Stimulated activated CD8-positive, alpha-beta memory T cell treated with anti-CD3 and anti-CD28 coated beads, Interleukin-4, amount 100 ng/mL, for 4 hours (primary cell): ENCODE measurements at regions not wholly inside any gene's neighbourhood (a gene's known extent, or its start where the extent isn't known, plus 50 kb on each side); places are given as distances from the start of the nearest gene placed in this dataset.
"Not testable (repeated sequence)": the region's sequence is repeated elsewhere in the genome, so short reads cannot be mapped to it uniquely, and the experiment has no call there.

ENCODE experiments used
- DNase-seq, 2 donors: peaks; one replicate each; pipeline ENCODE4 v3.0.0-alpha.2; 2020; ENCODE audit warnings: low read depth in 2 of 2, low spot score in 1 of 2

DNA sequence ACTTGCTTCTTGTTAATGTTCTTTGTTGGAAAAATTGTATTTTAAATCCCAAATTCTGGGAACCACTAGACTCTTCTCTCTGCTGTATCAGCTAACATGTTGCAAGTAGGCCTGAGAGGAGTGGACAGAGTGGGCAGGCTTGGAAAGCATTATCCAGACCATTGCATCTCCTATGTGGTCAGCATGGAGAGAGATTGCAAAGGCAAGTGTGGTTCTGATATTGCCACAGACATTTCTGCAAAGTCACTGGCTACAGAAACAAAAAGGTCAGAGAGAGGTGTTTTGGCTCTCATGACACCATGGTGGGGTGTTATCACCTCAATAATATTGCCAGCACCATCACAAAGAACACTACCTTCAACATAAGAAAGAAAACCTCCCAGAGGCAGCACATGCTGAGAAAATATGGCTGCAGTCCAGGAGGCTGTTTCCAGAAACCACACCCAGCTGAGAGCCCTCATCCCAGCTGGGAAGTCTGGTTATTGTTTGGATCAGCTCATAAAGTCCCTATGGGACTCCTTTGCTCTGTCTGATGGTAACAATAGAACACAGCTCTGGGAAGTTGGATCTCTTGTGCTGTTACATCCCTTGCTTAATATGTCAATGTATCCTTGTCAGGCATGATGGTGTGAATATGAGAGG is 78.2 kb upstream of the TBX18 start:
- DNase-seq, result no peak

DNA sequence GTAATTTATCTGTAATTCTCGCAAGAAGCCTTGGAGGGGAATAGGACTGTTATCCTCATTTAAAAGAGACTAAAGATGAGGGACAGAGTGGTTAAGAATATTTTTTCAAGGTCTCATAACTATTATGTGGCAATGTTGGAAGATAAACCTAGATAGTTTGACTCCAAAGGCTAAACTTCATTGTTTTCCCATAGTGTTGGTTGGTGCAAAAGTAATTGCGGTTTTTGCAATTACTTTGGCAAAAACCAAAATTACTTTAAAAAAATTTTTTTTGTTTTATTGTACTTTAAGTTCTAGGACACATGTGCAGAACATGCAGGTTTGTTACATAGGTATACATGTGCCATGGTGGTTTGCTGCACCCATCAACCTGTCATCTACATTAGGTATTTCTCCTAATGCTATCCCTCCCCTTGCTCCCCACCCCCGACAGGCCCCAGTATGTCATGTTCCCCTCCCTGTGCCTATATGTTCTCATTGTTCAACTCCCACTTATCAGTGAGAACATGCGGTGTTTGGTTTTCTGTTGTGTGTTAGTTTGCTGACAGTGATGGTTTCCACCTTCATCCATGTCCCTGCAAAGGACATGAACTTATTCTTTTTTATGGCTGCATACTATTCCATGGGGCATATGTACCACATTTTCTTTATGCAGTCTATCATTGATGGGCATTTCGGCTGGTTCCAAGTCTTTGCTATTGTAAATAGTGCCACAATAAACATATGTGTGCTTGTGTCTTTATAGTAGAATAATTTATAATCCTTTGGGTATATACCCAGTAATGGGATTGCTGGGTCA is 72.9 kb upstream of the TBX18 start:
- DNase-seq, result not testable (repeated sequence)

DNA sequence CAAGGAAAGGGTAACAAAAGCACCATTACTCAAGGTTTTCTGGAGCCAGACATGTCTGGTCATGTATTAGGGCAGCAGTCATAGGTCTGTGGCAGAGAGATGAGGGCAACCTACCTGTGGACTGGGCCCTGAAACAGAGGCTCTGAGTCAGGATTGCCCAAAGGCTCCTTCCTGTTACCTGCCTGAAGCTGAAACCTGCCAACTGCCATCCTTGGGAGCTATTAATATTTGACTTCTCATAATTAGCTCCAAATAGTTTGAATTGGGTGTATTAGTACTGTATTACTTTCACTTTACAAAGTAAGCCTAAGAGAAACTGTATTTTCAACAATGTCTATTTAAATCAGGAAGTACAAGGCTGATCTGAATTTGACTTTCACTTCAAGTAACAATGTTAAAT is 72.0 kb upstream of the TBX18 start:
- no peak for DNase-seq

DNA sequence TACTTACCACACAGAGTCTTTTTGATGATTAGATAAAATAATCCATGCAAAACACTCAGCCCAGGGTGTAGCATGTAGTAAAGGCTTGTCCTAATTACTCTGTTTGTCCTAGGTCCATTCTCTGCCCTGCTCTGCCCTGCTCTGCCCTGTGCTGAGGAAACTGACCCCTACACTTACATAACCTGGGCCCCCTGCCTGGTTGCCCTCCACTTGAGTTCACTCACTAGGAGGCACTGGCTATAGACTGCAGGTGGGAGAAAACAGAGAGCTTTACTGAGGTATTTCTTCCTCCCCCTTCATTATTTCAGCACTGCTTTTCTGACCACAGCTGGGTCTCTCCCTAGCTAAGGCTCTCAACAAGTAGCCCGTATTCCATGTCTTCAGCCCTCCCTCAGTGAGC is 70.9 kb upstream of the TBX18 start:
- no peak for DNase-seq

DNA sequence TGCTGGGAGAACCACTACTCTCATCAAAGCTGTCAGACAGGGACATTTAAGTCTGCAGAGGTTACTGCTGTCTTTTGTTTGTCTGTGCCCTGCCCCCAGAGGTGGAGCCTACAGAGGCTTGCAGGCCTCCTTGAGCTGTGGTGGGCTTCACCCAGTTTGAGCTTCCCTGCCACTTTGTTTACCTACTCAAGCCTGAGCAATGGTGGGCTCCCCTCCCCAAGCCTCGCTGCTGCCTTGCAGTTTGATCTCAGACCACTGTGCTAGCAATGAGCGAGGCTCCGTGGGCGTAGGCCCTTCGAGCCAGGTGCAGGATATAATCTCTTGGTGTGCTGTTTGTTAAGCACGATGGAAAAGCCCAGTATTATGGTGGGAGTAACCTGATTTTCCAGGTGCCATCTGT is 67.5 kb upstream of the TBX18 start:
- not testable (repeated sequence) for DNase-seq

DNA sequence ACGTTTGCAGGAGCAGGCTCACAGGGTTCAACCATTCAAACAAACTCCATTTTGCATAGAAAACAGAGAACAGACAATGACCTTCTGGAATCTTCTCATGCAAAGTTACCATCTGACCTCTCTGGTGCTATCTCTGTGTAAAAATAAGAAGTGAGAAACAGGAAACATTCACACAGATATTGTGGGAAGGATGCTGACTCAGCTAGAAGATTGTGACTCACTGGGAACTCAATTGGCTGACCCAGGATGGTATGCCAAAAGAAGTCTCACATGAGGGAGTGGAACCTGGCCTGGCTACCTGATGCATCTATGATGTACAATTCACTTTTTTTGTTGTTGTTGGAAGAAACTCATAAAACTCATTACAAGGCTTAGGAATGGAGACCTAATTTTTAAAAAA is 61.1 kb upstream of the TBX18 start:
- no peak for DNase-seq

DNA sequence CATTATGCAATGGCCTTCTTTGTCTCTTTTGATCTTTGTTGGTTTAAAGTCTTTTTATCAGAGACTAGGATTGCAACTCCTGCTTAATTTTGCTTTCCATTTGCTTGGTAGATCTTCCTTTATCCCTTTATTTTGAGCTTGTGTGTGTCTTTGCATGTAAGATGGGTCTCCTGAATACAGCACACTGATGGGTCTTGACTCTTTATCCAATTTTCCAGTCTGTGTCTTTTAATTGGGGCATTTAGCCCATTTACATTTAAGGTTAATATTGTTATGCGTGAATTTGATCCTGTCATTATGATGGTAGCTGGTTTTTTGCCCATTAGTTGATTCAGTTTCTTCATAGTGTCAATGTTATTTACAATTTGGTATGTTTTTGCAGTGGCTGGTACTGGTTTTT is 56.9 kb upstream of the TBX18 start:
- not testable (repeated sequence) for DNase-seq

DNA sequence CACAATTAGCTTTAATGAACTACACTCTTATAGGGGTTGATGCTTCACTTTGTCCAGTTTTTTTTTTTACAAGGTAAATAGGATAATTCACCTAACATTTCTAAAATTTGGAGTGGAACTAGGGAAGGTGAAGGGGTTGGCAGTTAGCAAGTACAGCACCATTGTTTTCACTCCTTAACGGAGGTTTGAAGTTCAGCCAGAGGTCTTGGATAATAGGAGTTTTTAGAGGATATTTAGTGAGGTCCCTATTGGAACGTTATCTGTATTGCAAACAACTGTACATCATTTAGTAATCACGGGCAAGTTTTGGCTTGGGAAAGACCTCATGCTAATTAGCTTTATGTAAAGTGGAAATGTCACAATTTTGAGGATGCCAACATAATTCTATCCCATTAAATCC is 52.3 kb upstream of the TBX18 start:
- DNase-seq, result no peak

DNA sequence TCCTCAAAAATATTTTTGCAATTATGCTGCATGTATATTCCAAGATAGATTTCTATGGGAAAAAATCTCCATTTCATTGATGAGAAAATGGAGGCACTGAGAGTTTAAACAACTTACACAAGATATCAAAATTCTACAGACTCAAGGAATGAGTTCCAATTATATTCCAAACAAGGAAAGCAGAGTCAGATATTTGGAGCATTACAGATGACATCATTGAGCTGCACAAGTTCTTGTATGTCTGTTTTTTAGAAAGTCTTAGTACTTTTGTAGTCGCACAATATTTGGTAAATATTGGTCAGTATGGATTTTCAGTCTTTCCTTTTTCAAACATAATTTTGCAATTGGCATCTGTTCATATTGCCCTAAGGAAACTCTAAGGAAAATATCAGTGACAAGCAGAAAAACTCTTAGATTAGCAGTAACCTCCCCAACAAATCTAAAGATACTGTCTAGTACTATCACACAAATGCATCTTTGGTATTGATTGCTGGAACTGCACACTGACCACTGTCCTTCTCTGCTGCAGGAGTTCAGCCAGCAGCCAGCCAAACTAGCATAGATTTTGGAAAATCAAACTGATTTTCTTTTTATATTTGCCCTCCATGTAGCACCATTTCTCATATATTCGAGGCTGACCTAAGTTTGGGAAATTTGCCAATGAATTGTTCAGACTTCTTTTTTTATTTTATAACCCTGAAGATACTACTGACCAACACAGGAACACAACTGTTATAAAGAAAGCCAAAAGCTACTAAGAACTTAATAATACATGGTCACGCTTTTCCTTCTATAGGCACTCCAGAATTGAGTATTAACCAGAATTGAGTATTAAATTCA is 51.7 kb upstream of the TBX18 start:
- DNase-seq, result no peak
